CD4-positive, alpha-beta T cell treated with Interleukin-4 for 4 hours (primary cell): ENCODE measurements at regions not wholly inside any gene's neighbourhood (a gene's known extent, or its start where the extent isn't known, plus 50 kb on each side); places are given as distances from the start of the nearest gene placed in this dataset.

Experiments
- DNase-seq: peaks from one replicate; pipeline ENCODE4 v3.0.0-alpha.2; 2020

GRCh38 chr20:1707588-1708449 is 50.2 kb upstream of the SIRPG start:
- DNase-seq: no peak
